ENCODE measurements at regions not wholly inside any gene's neighbourhood (a gene's known extent, or its start where the extent isn't known, plus 50 kb on each side); places are given as distances from the start of the nearest gene placed in this dataset.

GRCh38 chr14:104432611-104433231 lies 146.8 kb upstream of the C14orf180 start:
- TF ChIP-seq, protein P1, sequence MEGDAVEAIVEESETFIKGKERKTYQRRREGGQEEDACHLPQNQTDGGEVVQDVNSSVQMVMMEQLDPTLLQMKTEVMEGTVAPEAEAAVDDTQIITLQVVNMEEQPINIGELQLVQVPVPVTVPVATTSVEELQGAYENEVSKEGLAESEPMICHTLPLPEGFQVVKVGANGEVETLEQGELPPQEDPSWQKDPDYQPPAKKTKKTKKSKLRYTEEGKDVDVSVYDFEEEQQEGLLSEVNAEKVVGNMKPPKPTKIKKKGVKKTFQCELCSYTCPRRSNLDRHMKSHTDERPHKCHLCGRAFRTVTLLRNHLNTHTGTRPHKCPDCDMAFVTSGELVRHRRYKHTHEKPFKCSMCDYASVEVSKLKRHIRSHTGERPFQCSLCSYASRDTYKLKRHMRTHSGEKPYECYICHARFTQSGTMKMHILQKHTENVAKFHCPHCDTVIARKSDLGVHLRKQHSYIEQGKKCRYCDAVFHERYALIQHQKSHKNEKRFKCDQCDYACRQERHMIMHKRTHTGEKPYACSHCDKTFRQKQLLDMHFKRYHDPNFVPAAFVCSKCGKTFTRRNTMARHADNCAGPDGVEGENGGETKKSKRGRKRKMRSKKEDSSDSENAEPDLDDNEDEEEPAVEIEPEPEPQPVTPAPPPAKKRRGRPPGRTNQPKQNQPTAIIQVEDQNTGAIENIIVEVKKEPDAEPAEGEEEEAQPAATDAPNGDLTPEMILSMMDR (IDR thresholded peaks at IDR 0.05; ENCODE audit: low read depth, low read length, missing input control): no peak
- TF ChIP-seq SP1 (IDR thresholded peaks at IDR 0.05) (no peak), EGR1 (IDR thresholded peaks at IDR 0.05; ENCODE audit: low read depth in 2 of 2) (no peak), GABPA (IDR thresholded peaks at IDR 0.05 in 1 of 2, conservative IDR thresholded peaks at IDR 0.05 in 1 of 2) (no peak), RAD21 (IDR thresholded peaks at IDR 0.05) (no peak), ZBTB33 (IDR thresholded peaks at IDR 0.05) (no peak), YY1 (IDR thresholded peaks at IDR 0.05) (no peak), TAF1 (conservative IDR thresholded peaks at IDR 0.05) (no peak), HNF4A (conservative IDR thresholded peaks at IDR 0.05) (no peak), REST (IDR thresholded peaks at IDR 0.05) (no peak), FOXA1 (IDR thresholded peaks at IDR 0.05) (no peak)
- TF ChIP-seq, protein P2, sequence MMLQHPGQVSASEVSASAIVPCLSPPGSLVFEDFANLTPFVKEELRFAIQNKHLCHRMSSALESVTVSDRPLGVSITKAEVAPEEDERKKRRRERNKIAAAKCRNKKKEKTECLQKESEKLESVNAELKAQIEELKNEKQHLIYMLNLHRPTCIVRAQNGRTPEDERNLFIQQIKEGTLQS (IDR thresholded peaks at IDR 0.05): no peak
- TF ChIP-seq, protein P3, sequence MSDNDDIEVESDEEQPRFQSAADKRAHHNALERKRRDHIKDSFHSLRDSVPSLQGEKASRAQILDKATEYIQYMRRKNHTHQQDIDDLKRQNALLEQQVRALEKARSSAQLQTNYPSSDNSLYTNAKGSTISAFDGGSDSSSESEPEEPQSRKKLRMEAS (IDR thresholded peaks at IDR 0.05): no peak
